HEK293 (cell line): ENCODE measurements at regions not wholly inside any gene's neighbourhood (a gene's known extent, or its start where the extent isn't known, plus 50 kb on each side); places are given as distances from the start of the nearest gene placed in this dataset.

Experiments used
- SP2 ChIP-seq: fragments of 450-650 bp; formaldehyde crosslinking; IDR thresholded peaks from 2 replicates; pipeline ENCODE4 v1.5.1; 2016; ENCODE audit warnings: missing biosample characterization, missing genetic modification characterization
- YY2 ChIP-seq: fragments of 450-650 bp; formaldehyde crosslinking; IDR thresholded peaks from 2 replicates; pipeline ENCODE4 v1.5.1; 2016; ENCODE audit warnings: missing biosample characterization, missing genetic modification characterization
- ZNF239 ChIP-seq: fragments of 450-650 bp; formaldehyde crosslinking; IDR thresholded peaks from 2 replicates; pipeline ENCODE4 v1.5.1; 2016; ENCODE audit warnings: missing biosample characterization, missing genetic modification characterization
- ZNF274 ChIP-seq, 2 experiments: fragments of 200-500 bp in 1 of 2; fragments of 450-650 bp in 1 of 2; sonication (Bioruptor generic) in 1 of 2; formaldehyde crosslinking in 1 of 2; IDR thresholded peaks; 2 replicates each; pipeline versions ENCODE4 v1.5.1 to v1.6.1; 2014 to 2016; ENCODE audit warnings: borderline replicate concordance in 1 of 2, inconsistent platforms in 1 of 2, low read length in 1 of 2, missing biosample characterization in 1 of 2, missing genetic modification characterization in 1 of 2
- ZNF350 ChIP-seq: fragments of 450-650 bp; formaldehyde crosslinking; IDR thresholded peaks from 2 replicates; pipeline ENCODE4 v1.5.0; 2017; ENCODE audit warnings: missing biosample characterization, mild to moderate bottlenecking, missing genetic modification characterization
- ZNF707 ChIP-seq: fragments of 450-650 bp; formaldehyde crosslinking; IDR thresholded peaks from 2 replicates; pipeline ENCODE4 v1.5.1; 2016; ENCODE audit warnings: missing biosample characterization, missing genetic modification characterization
- TF ChIP-seq, protein P1 (sequence below): fragments of 450-650 bp; formaldehyde crosslinking; IDR thresholded peaks from 2 replicates; pipeline ENCODE4 v1.5.1; 2016; ENCODE audit warnings: missing biosample characterization, missing genetic modification characterization
- TF ChIP-seq, protein P2 (sequence below): fragments of 450-650 bp; formaldehyde crosslinking; conservative IDR thresholded peaks from 2 replicates; pipeline ENCODE4 v1.5.1; 2016; ENCODE audit warnings: low read depth, missing biosample characterization, missing genetic modification characterization
- TF ChIP-seq, protein P3 (sequence below): fragments of 450-650 bp; formaldehyde crosslinking; IDR thresholded peaks from 2 replicates; pipeline ENCODE4 v1.5.1; 2016; ENCODE audit warnings: missing biosample characterization, missing genetic modification characterization

DNA sequence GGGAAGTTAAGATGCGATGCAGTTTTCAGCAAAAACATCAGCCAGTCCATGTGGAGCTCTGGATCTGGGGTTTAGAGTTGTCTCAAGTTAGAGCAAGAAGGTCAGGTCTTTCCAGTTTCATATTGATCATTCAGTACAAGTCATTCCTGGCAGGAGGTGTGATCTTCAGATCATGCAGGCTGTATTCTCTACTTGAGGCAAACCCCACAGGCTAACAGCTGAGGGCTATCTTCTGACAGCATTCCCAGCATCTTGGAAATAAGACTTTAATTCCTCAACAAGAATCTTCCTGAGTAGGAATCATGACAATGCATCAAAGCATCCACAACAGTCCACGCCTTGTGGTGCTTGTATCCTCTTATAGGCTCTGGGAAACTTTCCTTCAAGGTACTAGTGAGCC lies 94.9 kb upstream of the ZNF438 start:
- no peak for TF ChIP-seq ZNF239
- TF ChIP-seq, protein P1, sequence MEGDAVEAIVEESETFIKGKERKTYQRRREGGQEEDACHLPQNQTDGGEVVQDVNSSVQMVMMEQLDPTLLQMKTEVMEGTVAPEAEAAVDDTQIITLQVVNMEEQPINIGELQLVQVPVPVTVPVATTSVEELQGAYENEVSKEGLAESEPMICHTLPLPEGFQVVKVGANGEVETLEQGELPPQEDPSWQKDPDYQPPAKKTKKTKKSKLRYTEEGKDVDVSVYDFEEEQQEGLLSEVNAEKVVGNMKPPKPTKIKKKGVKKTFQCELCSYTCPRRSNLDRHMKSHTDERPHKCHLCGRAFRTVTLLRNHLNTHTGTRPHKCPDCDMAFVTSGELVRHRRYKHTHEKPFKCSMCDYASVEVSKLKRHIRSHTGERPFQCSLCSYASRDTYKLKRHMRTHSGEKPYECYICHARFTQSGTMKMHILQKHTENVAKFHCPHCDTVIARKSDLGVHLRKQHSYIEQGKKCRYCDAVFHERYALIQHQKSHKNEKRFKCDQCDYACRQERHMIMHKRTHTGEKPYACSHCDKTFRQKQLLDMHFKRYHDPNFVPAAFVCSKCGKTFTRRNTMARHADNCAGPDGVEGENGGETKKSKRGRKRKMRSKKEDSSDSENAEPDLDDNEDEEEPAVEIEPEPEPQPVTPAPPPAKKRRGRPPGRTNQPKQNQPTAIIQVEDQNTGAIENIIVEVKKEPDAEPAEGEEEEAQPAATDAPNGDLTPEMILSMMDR: no peak
- TF ChIP-seq ZNF707 (tag by site-specific recombination): no peak
- no peak for TF ChIP-seq ZNF274 (IDR thresholded peaks at IDR 0.05; ENCODE audit: low read length)
- TF ChIP-seq ZNF274 (tag by site-specific recombination; IDR thresholded peaks at IDR 0.05; ENCODE audit: borderline replicate concordance): no peak
- no peak for TF ChIP-seq SP2 (tag by site-specific recombination)
- no peak for TF ChIP-seq YY2
- TF ChIP-seq, protein P2, sequence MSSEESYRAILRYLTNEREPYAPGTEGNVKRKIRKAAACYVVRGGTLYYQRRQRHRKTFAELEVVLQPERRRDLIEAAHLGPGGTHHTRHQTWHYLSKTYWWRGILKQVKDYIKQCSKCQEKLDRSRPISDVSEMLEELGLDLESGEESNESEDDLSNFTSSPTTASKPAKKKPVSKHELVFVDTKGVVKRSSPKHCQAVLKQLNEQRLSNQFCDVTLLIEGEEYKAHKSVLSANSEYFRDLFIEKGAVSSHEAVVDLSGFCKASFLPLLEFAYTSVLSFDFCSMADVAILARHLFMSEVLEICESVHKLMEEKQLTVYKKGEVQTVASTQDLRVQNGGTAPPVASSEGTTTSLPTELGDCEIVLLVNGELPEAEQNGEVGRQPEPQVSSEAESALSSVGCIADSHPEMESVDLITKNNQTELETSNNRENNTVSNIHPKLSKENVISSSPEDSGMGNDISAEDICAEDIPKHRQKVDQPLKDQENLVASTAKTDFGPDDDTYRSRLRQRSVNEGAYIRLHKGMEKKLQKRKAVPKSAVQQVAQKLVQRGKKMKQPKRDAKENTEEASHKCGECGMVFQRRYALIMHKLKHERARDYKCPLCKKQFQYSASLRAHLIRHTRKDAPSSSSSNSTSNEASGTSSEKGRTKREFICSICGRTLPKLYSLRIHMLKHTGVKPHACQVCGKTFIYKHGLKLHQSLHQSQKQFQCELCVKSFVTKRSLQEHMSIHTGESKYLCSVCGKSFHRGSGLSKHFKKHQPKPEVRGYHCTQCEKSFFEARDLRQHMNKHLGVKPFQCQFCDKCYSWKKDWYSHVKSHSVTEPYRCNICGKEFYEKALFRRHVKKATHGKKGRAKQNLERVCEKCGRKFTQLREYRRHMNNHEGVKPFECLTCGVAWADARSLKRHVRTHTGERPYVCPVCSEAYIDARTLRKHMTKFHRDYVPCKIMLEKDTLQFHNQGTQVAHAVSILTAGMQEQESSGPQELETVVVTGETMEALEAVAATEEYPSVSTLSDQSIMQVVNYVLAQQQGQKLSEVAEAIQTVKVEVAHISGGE (tag by site-specific recombination): no peak
- TF ChIP-seq ZNF350 (tag by site-specific recombination): no peak
- TF ChIP-seq, protein P3, sequence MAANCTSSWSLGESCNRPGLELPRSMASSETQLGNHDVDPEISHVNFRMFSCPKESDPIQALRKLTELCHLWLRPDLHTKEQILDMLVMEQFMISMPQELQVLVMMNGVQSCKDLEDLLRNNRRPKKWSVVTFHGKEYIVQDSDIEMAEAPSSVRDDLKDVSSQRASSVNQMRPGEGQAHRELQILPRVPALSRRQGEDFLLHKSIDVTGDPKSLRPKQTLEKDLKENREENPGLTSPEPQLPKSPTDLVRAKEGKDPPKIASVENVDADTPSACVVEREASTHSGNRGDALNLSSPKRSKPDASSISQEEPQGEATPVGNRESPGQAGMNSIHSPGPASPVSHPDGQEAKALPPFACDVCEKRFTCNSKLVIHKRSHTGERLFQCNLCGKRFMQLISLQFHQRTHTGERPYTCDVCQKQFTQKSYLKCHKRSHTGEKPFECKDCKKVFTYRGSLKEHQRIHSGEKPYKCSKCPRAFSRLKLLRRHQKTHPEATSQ: no peak
